Pons (tissue), 1 donor: ENCODE measurements at regions not wholly inside any gene's neighbourhood (a gene's known extent, or its start where the extent isn't known, plus 50 kb on each side); places are given as distances from the start of the nearest gene placed in this dataset.

Experiments used
- DNase-seq: peaks from one replicate; pipeline ENCODE4 v3.0.0-alpha.2; 2016; ENCODE audit warnings: low spot score

GRCh38 chr1:36675931-36676562 is 193.3 kb upstream of the CSF3R start:
- peak; percentile 48 for DNase-seq

- DNase-seq, result no peak
These were observed 192.4 kb upstream of the CSF3R start for GRCh38 chr1:36675106-36675505.

- no peak for DNase-seq
These were observed 190.5 kb upstream of the CSF3R start for GRCh38 chr1:36673202-36673601.

GRCh38 chr1:36669262-36669661 is 186.5 kb upstream of the CSF3R start:
- DNase-seq, result no peak

GRCh38 chr1:36667836-36668235 is 185.1 kb upstream of the CSF3R start:
- no peak for DNase-seq

GRCh38 chr1:36667256-36667655 is 184.5 kb upstream of the CSF3R start:
- no peak for DNase-seq

- DNase-seq, result no peak
These were observed 182.9 kb upstream of the CSF3R start for GRCh38 chr1:36665478-36666080.

GRCh38 chr1:36664571-36665287 is 182.0 kb upstream of the CSF3R start:
- DNase-seq, result no peak

GRCh38 chr1:36663772-36664430 is 181.2 kb upstream of the CSF3R start:
- DNase-seq, result no peak

GRCh38 chr1:36658838-36659237 is 176.1 kb upstream of the CSF3R start:
- DNase-seq, result no peak

GRCh38 chr1:36657826-36658225 is 175.1 kb upstream of the CSF3R start:
- DNase-seq, result peak; percentile 51

- no peak for DNase-seq
These were observed 174.1 kb upstream of the CSF3R start for GRCh38 chr1:36656838-36657237.

GRCh38 chr1:36656271-36656670 is 173.6 kb upstream of the CSF3R start:
- DNase-seq, result no peak

- no peak for DNase-seq
These were observed 171.9 kb upstream of the CSF3R start for GRCh38 chr1:36654586-36654985.

- DNase-seq, result peak; percentile 97
These were observed 171.1 kb upstream of the CSF3R start for GRCh38 chr1:36653850-36654249.

GRCh38 chr1:36652586-36652985 is 169.9 kb upstream of the CSF3R start:
- DNase-seq, result no peak

- DNase-seq, result no peak
These were observed 169.3 kb upstream of the CSF3R start for GRCh38 chr1:36652011-36652410.

- no peak for DNase-seq
These were observed 168.6 kb upstream of the CSF3R start for GRCh38 chr1:36651176-36651910.

- peak; percentile 45 for DNase-seq
These were observed 167.7 kb upstream of the CSF3R start for GRCh38 chr1:36650200-36651065.

GRCh38 chr1:36645867-36646266 is 163.2 kb upstream of the CSF3R start:
- no peak for DNase-seq

GRCh38 chr1:36644556-36644955 is 161.8 kb upstream of the CSF3R start:
- no peak for DNase-seq
